IMR-90 (cell line): ENCODE measurements at regions not wholly inside any gene's neighbourhood (a gene's known extent, or its start where the extent isn't known, plus 50 kb on each side); places are given as distances from the start of the nearest gene placed in this dataset.

Experiments used
- ATAC-seq: fragments of 200-7000 bp; cut with Tn5 transposase; 2 replicates; pipeline ENCODE4 v1.9.1; 2020; ENCODE audit warnings: low read depth, mild to moderate bottlenecking, moderate library complexity
- BruUV-seq: library from RNA; stranded (reverse); fragments of 400-500 nt; replicated peaks from 2 replicates; lab custom pipeline; 2021; lab: Mats Ljungman, UMichigan
- CTCF ChIA-PET: fragments of 300-600 bp; formaldehyde crosslinking; extraction: SDS; loops from one replicate; lab custom pipeline; 2021; ENCODE audit warnings: antibody characterized with exemption; lab: Yijun Ruan, JAX
- POLR2A ChIA-PET: fragments of 300-600 bp; sonication (Branson Sonifier 250); formaldehyde crosslinking; loops from one replicate; lab custom pipeline; 2022; ENCODE audit warnings: antibody characterized with exemption; ENCODE audit not compliant: unreplicated experiment; lab: Charles Lee
- DNase-seq: peaks from one replicate; pipeline ENCODE4 v3.0.0; 2013
- H2AFZ ChIP-seq: replicated peaks from 2 replicates; pipeline ENCODE3; 2013; ENCODE audit warnings: low read length, mild to moderate bottlenecking; ENCODE audit not compliant: poor library complexity
- H2AK5ac ChIP-seq: 2 replicates; pipeline ENCODE4 v1.6.1; 2013; ENCODE audit warnings: low read depth, low read length, inconsistent platforms
- H2AK9ac ChIP-seq: replicated peaks from 2 replicates; pipeline ENCODE3; 2013; ENCODE audit warnings: mild to moderate bottlenecking, low read depth, low read length, moderate library complexity; ENCODE audit not compliant: poor library complexity
- H2BK120ac ChIP-seq: 2 replicates; pipeline ENCODE4 v1.6.1; 2013; ENCODE audit warnings: low read depth, low read length, inconsistent platforms
- H2BK15ac ChIP-seq: 3 replicates; pipeline ENCODE4 v1.6.1; 2013; ENCODE audit warnings: low read depth, low read length, inconsistent platforms
- H2BK20ac ChIP-seq: 2 replicates; pipeline ENCODE4 v1.6.1; 2013; ENCODE audit warnings: low read depth, mild to moderate bottlenecking, inconsistent platforms, low read length, moderate library complexity
- H2BK5ac ChIP-seq: 2 replicates; pipeline ENCODE4 v1.6.1; 2013; ENCODE audit warnings: mild to moderate bottlenecking, low read depth, low read length, inconsistent platforms; ENCODE audit not compliant: poor library complexity, severe bottlenecking
- H3K14ac ChIP-seq: replicated peaks from 2 replicates; pipeline ENCODE4 v1.6.1; 2013; ENCODE audit warnings: low read depth, low read length, inconsistent platforms
- H3K18ac ChIP-seq: 2 replicates; pipeline ENCODE4 v1.6.1; 2013; ENCODE audit warnings: low read depth, low read length, control low read depth
- H3K23ac ChIP-seq: 2 replicates; pipeline ENCODE4 v1.6.1; 2013; ENCODE audit warnings: low read depth, low read length, inconsistent platforms
- H3K27ac ChIP-seq: 2 replicates; pipeline ENCODE4 v1.5.1; 2013; ENCODE audit warnings: mild to moderate bottlenecking, control low read depth, low read length; ENCODE audit not compliant: insufficient read depth
- H3K27me3 ChIP-seq: 2 replicates; pipeline ENCODE4 v1.6.1; 2013; ENCODE audit warnings: low read length; ENCODE audit not compliant: control insufficient read depth, insufficient read depth
- H3K36me3 ChIP-seq: 2 replicates; pipeline ENCODE4 v1.6.1; 2013; ENCODE audit warnings: low read length, mixed read lengths; ENCODE audit not compliant: control insufficient read depth, insufficient read depth
- H3K4ac ChIP-seq: 2 replicates; pipeline ENCODE4 v1.6.1; 2013; ENCODE audit warnings: low read depth, low read length, inconsistent platforms
- H3K4me1 ChIP-seq: 2 replicates; pipeline ENCODE4 v1.6.1; 2013; ENCODE audit warnings: low read length, mixed read lengths; ENCODE audit not compliant: control insufficient read depth, insufficient read depth
- H3K4me2 ChIP-seq: 2 replicates; pipeline ENCODE4 v1.6.1; 2013; ENCODE audit warnings: low read depth, mild to moderate bottlenecking, control low read depth, low read length, moderate library complexity
- H3K4me3 ChIP-seq: 2 replicates; pipeline ENCODE4 v1.5.1; 2013; ENCODE audit warnings: low read depth, mild to moderate bottlenecking, control low read depth, low read length, moderate library complexity; ENCODE audit not compliant: insufficient read depth
- H3K56ac ChIP-seq: 2 replicates; pipeline ENCODE4 v1.6.1; 2013; ENCODE audit warnings: low read length, inconsistent platforms; ENCODE audit not compliant: insufficient read depth; ENCODE audit errors: extremely low read depth
- H3K79me1 ChIP-seq, 2 experiments: 2 replicates each; pipeline ENCODE4 v1.6.1; 2013; ENCODE audit warnings: low read length in 2 of 2, inconsistent platforms in 1 of 2, low read depth in 1 of 2
- H3K9ac ChIP-seq: 2 replicates; pipeline ENCODE4 v1.6.1; 2013; ENCODE audit warnings: low read depth, low read length, control low read depth
- H3K9me1 ChIP-seq: 2 replicates; pipeline ENCODE4 v1.6.1; 2013; ENCODE audit warnings: low read length, inconsistent platforms; ENCODE audit not compliant: insufficient read depth
- H3K9me3 ChIP-seq: 2 replicates; pipeline ENCODE4 v1.6.1; 2013; ENCODE audit warnings: low read length; ENCODE audit not compliant: control insufficient read depth, insufficient read depth
- H4K20me1 ChIP-seq: 2 replicates; pipeline ENCODE4 v1.6.1; 2013; ENCODE audit warnings: low read length, inconsistent platforms; ENCODE audit not compliant: insufficient read depth
- H4K5ac ChIP-seq: 2 replicates; pipeline ENCODE4 v1.6.1; 2013; ENCODE audit warnings: mild to moderate bottlenecking, low read depth, low read length, control low read depth
- H4K8ac ChIP-seq, 2 experiments: 2 replicates each; pipeline ENCODE4 v1.6.1; 2013; ENCODE audit warnings: low read depth in 2 of 2, low read length in 2 of 2, control low read depth in 1 of 2, inconsistent platforms in 1 of 2
- H4K91ac ChIP-seq: 2 replicates; pipeline ENCODE4 v1.6.1; 2013; ENCODE audit warnings: low read depth, low read length, inconsistent platforms; ENCODE audit not compliant: insufficient read depth
- CEBPB ChIP-seq: IDR thresholded peaks from 2 replicates; pipeline ENCODE4 v1.6.1; 2012; ENCODE audit warnings: low read depth, low read length, improper control_type of control experiment
- ELK1 ChIP-seq: fragments of 150-350 bp; IDR thresholded peaks from 2 replicates; pipeline ENCODE4 v1.6.1; 2016; ENCODE audit warnings: low read depth, mild to moderate bottlenecking, low read length, moderate library complexity, borderline replicate concordance
- MAZ ChIP-seq: IDR thresholded peaks from 2 replicates; pipeline ENCODE4 v1.6.1; 2012; ENCODE audit warnings: low read depth, mild to moderate bottlenecking, low read length, improper control_type of control experiment, moderate library complexity, borderline replicate concordance
- MXI1 ChIP-seq: IDR thresholded peaks from 2 replicates; pipeline ENCODE4 v1.6.1; 2012; ENCODE audit warnings: low read depth, mild to moderate bottlenecking, low read length, moderate library complexity, borderline replicate concordance
- POLR2A ChIP-seq: IDR thresholded peaks from 2 replicates; pipeline ENCODE4 v1.6.1; 2012; ENCODE audit warnings: mild to moderate bottlenecking, low read depth, low read length
- RCOR1 ChIP-seq: IDR thresholded peaks from 2 replicates; pipeline ENCODE4 v1.6.1; 2012; ENCODE audit warnings: mild to moderate bottlenecking, low read length, improper control_type of control experiment; ENCODE audit not compliant: insufficient replicate concordance
- WGBS, 2 experiments: methylation state at CpG; one replicate each; pipeline versions ENCODE4 v1.1.5 to v1.1.7; 2013; ENCODE audit warnings: missing lambda C conversion rate in 2 of 2; ENCODE audit not compliant: insufficient read length in 1 of 2; ENCODE audit errors: extremely low coverage in 2 of 2; 5-methylcytosine and 5-hydroxymethylcytosine counted together
- dilution Hi-C: fragments of 300-500 bp; cut with HindIII; formaldehyde crosslinking; loops from one replicate; pipeline ENCODE4 v1.14.3; 2018; ENCODE audit warnings: low sequenced_read_pairs; ENCODE audit not compliant: unreplicated experiment
- in situ Hi-C: fragments of 300-500 bp; cut with MboI; formaldehyde crosslinking; loops from 3 replicates; pipeline ENCODE4 v1.14.3; 2019; ENCODE audit warnings: low sequenced_read_pairs, inconsistent platforms, mixed read lengths
- intact Hi-C: fragments of 100-400 bp; cut with micrococcal nuclease; formaldehyde crosslinking; loops from 2 replicates; pipeline ENCODE4 v1.10.0; 2022

DNA sequence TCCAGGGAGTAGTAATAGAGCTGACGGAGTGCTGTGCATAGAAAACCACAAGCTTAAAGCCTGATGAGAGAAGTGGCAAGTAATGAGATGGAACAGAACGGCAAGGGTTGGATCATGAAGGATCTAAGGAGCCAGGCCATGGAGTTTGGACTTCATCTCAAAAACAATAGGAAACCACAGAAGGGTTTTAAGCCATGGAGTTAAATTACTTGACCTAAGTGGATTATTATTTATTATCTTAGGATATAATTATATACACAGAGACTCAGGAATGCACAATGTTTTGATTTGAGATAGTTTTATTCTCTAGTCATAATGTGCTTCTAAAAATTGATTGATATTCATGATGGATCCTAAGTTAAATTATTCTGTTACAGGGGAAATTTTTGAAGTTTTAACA is 242.4 kb downstream of the PLPP3 start:
- no peak overlapping the region for H2BK20ac ChIP-seq
- BruUV-seq = no TSS peak
- H3K4ac ChIP-seq = no peak overlapping the region
- no peaks in the 10 kb centered on the region for H3K27me3 ChIP-seq
- H3K18ac ChIP-seq = no peak overlapping the region
- dilution Hi-C loops = no loop called here
- WGBS, 2 experiments = no CpG with 5 or more reads among the region's 2 CpGs
- H2BK120ac ChIP-seq = no peak overlapping the region
- no peak overlapping the region for H3K4me3 ChIP-seq
- no peak overlapping the region for H4K8ac ChIP-seq
- no peak overlapping the region for H2AK5ac ChIP-seq
- no peak overlapping the region for H4K5ac ChIP-seq
- H3K9me1 ChIP-seq = peaks cover 12% of the 10 kb centered on the region; the same call in 1 of the 2 replicates
- no peak overlapping the region for H2AK9ac ChIP-seq
- H3K23ac ChIP-seq = no peak overlapping the region
- TF ChIP-seq ELK1 (no peak), CEBPB (no peak), MAZ (no peak), RCOR1 (no peak), POLR2A (no peak), MXI1 (no peak)
- CTCF ChIA-PET = interaction anchor here (0.5 kb wide), 1 partner anchor 194 kb away, joined by 3 read pairs; no protein-coding TSS in a partner anchor
- no peaks in the 10 kb centered on the region for H4K20me1 ChIP-seq
- no peak overlapping the region for H2BK5ac ChIP-seq
- H2BK15ac ChIP-seq = no peak overlapping the region
- ATAC-seq (peak; percentile 75), DNase-seq (peak; percentile 55)
- H2AFZ ChIP-seq = no peak overlapping the region
- no peaks in the 10 kb centered on the region for H3K36me3 ChIP-seq
- H3K79me1 ChIP-seq = no peaks in the 10 kb centered on the region
- H3K14ac ChIP-seq = no peak overlapping the region
- POLR2A ChIA-PET = no interaction called here
- H4K91ac ChIP-seq = no peak overlapping the region
- no peaks in the 10 kb centered on the region for H3K9me3 ChIP-seq
- no peak overlapping the region for H3K9ac ChIP-seq
- in situ Hi-C loops = no loop called here
- H3K4me1 ChIP-seq = peaks cover 6% of the 10 kb centered on the region
- intact Hi-C loops = no loop called here
- no peak overlapping the region for H3K27ac ChIP-seq
- no peak overlapping the region for H3K4me2 ChIP-seq
- H3K56ac ChIP-seq = no peak overlapping the region
